Liver (tissue), 3 donors: ENCODE measurements at regions not wholly inside any gene's neighbourhood (a gene's known extent, or its start where the extent isn't known, plus 50 kb on each side); places are given as distances from the start of the nearest gene placed in this dataset.

Experiments used
- CTCF ChIP-seq: fragments of 150-350 bp; IDR thresholded peaks from 2 replicates; pipeline ENCODE4 v1.5.1; 2017; ENCODE audit warnings: improper control_type of control experiment, low read depth, low read length; ENCODE audit not compliant: missing input control
- GABPA ChIP-seq, 2 donors: IDR thresholded peaks in 1 of 2; conservative IDR thresholded peaks in 1 of 2; 2 replicates each; pipeline ENCODE4 v1.6.1; 2016; ENCODE audit warnings: antibody characterized with exemption in 2 of 2, mild to moderate bottlenecking in 1 of 2, moderate library complexity in 1 of 2
- HNF4A ChIP-seq, 2 donors: conservative IDR thresholded peaks; 2 replicates each; pipeline ENCODE4 v1.6.1; 2016; ENCODE audit warnings: antibody characterized with exemption in 2 of 2, mild to moderate bottlenecking in 2 of 2
- RAD21 ChIP-seq, 2 donors: IDR thresholded peaks; 2 replicates each; pipeline ENCODE4 v1.6.1; 2016; ENCODE audit warnings: antibody characterized with exemption in 2 of 2, mild to moderate bottlenecking in 2 of 2
- REST ChIP-seq: IDR thresholded peaks from 2 replicates; pipeline ENCODE4 v1.6.1; 2016; ENCODE audit warnings: antibody characterized with exemption, mild to moderate bottlenecking
- ZBTB33 ChIP-seq: IDR thresholded peaks from 2 replicates; pipeline ENCODE4 v1.6.1; 2016; ENCODE audit warnings: antibody characterized with exemption
- donor health status: healthy.
- donor health status: healthy.

- TF ChIP-seq ZBTB33 (no peak), RAD21 (IDR thresholded peaks at IDR 0.05) (no peak), GABPA (IDR thresholded peaks at IDR 0.05 in 1 of 2, conservative IDR thresholded peaks at IDR 0.05 in 1 of 2) (no peak), REST (no peak), CTCF (no peak), HNF4A (conservative IDR thresholded peaks at IDR 0.05) (no peak)
Observed at GRCh38 chr16:86448306-86448890, 61.9 kb upstream of the FOXF1 start.
